Endothelial cell of umbilical vein (primary cell): ENCODE measurements at regions not wholly inside any gene's neighbourhood (a gene's known extent, or its start where the extent isn't known, plus 50 kb on each side); places are given as distances from the start of the nearest gene placed in this dataset.

Source experiments
- CTCF ChIP-seq, 2 donors: IDR thresholded peaks; 1 replicate in 1 of 2; 2 replicates in 1 of 2; pipeline ENCODE4 v1.5.1; 2011; ENCODE audit warnings: low read length in 2 of 2, mild to moderate bottlenecking in 2 of 2, moderate library complexity in 2 of 2, control low read depth in 1 of 2, inconsistent platforms in 1 of 2, low read depth in 1 of 2; ENCODE audit not compliant: insufficient read depth in 1 of 2; ENCODE audit errors: extremely low read depth in 1 of 2
- EZH2 ChIP-seq: IDR thresholded peaks from 2 replicates; pipeline ENCODE4 v1.6.1; 2012; ENCODE audit warnings: borderline replicate concordance, low read depth, mild to moderate bottlenecking, moderate library complexity, low read length, inconsistent platforms; ENCODE audit not compliant: severe bottlenecking
- FOS ChIP-seq: IDR thresholded peaks from 2 replicates; pipeline ENCODE4 v1.6.1; 2011; ENCODE audit warnings: mild to moderate bottlenecking, low read length, moderate library complexity, borderline replicate concordance; ENCODE audit not compliant: insufficient read depth
- GATA2 ChIP-seq: IDR thresholded peaks from 2 replicates; pipeline ENCODE4 v1.7.0; 2011; ENCODE audit warnings: low read depth, mild to moderate bottlenecking, moderate library complexity, mixed read lengths, low read length; ENCODE audit not compliant: insufficient read length, insufficient read depth
- JUN ChIP-seq: IDR thresholded peaks from 2 replicates; pipeline ENCODE4 v1.6.1; 2011; ENCODE audit warnings: borderline replicate concordance, low read depth; ENCODE audit not compliant: insufficient read length, insufficient read depth
- MAX ChIP-seq: IDR thresholded peaks from 2 replicates; pipeline ENCODE4 v1.6.1; 2011; ENCODE audit not compliant: insufficient read depth, insufficient read length
- POLR2A ChIP-seq: IDR thresholded peaks from 2 replicates; pipeline ENCODE4 v1.6.1; 2012; ENCODE audit warnings: low read depth, mild to moderate bottlenecking, control low read depth, low read length
- POLR2AphosphoS5 ChIP-seq: IDR thresholded peaks from 2 replicates; pipeline ENCODE4 v1.6.1; 2012; ENCODE audit warnings: low read depth, mild to moderate bottlenecking, control low read depth, low read length, moderate library complexity; ENCODE audit not compliant: insufficient read depth

- TF ChIP-seq EZH2 (no peak), POLR2A (no peak), CTCF (IDR thresholded peaks at IDR 0.05; ENCODE audit: extremely low read depth in 1 of 2, insufficient read depth in 1 of 2, low read depth in 1 of 2, low read length in 2 of 2) (no peak), POLR2AphosphoS5 (no peak), GATA2 (no peak), FOS (no peak), JUN (no peak), MAX (no peak)
Observed at GRCh38 chr4:128540122-128540521, 252.5 kb upstream of the PGRMC2 start.
